Smooth muscle cell of the brain vasculature (primary cell): ENCODE measurements at regions not wholly inside any gene's neighbourhood (a gene's known extent, or its start where the extent isn't known, plus 50 kb on each side); places are given as distances from the start of the nearest gene placed in this dataset.
"Not testable (repeated sequence)": the region's sequence is repeated elsewhere in the genome, so short reads cannot be mapped to it uniquely, and the experiment has no call there.

Experiments
- DNase-seq: peaks from one replicate; pipeline ENCODE4 v3.0.0-alpha.2; 2012; ENCODE audit warnings: low read depth, low spot score

GRCh38 chr10:125404902-125405301, 244.5 kb upstream of the CTBP2 start:
- not testable (repeated sequence) for DNase-seq

GRCh38 chr10:125401462-125401861, 241.1 kb upstream of the CTBP2 start:
- DNase-seq = no peak

- no peak for DNase-seq
Measured at GRCh38 chr10:125399289-125399688, 238.9 kb upstream of the CTBP2 start.

GRCh38 chr10:125398270-125398669, 237.9 kb upstream of the CTBP2 start:
- no peak for DNase-seq

- no peak for DNase-seq
Measured at GRCh38 chr10:125397608-125398007, 237.2 kb upstream of the CTBP2 start.

GRCh38 chr10:125396676-125397075, 236.3 kb upstream of the CTBP2 start:
- DNase-seq = no peak

GRCh38 chr10:125392609-125393008, 232.2 kb upstream of the CTBP2 start:
- DNase-seq = no peak

- no peak for DNase-seq
Measured at GRCh38 chr10:125392154-125392553, 231.8 kb upstream of the CTBP2 start.

GRCh38 chr10:125389648-125390047, 229.3 kb upstream of the CTBP2 start:
- DNase-seq = no peak

- DNase-seq = no peak
Measured at GRCh38 chr10:125379592-125379991, 219.2 kb upstream of the CTBP2 start.

- no peak for DNase-seq
Measured at GRCh38 chr10:125377368-125377767, 217.0 kb upstream of the CTBP2 start.

- DNase-seq = no peak
Measured at GRCh38 chr10:125375210-125375609, 214.8 kb upstream of the CTBP2 start.

GRCh38 chr10:125373546-125373945, 213.2 kb upstream of the CTBP2 start:
- DNase-seq = no peak

GRCh38 chr10:125370578-125370977, 210.2 kb upstream of the CTBP2 start:
- DNase-seq = no peak

GRCh38 chr10:125369382-125370326, 209.3 kb upstream of the CTBP2 start:
- DNase-seq = no peak

GRCh38 chr10:125368146-125368545, 207.8 kb upstream of the CTBP2 start:
- DNase-seq = no peak

- no peak for DNase-seq
Measured at GRCh38 chr10:125363791-125364190, 203.4 kb upstream of the CTBP2 start.

- no peak for DNase-seq
Measured at GRCh38 chr10:125362950-125363349, 202.6 kb upstream of the CTBP2 start.

- no peak for DNase-seq
Measured at GRCh38 chr10:125359401-125359800, 199.0 kb upstream of the CTBP2 start.

- DNase-seq = no peak
Measured at GRCh38 chr10:125355657-125356056, 195.3 kb upstream of the CTBP2 start.

GRCh38 chr10:125350519-125350918, 190.2 kb upstream of the CTBP2 start:
- DNase-seq = no peak

- no peak for DNase-seq
Measured at GRCh38 chr10:125348536-125348935, 188.2 kb upstream of the CTBP2 start.

- DNase-seq = no peak
Measured at GRCh38 chr10:125344573-125345171, 184.3 kb upstream of the CTBP2 start.
